ENCODE measurements at regions not wholly inside any gene's neighbourhood (a gene's known extent, or its start where the extent isn't known, plus 50 kb on each side); places are given as distances from the start of the nearest gene placed in this dataset.
A peak's percentile ranks its signal among the peaks of the same experiment; 100 is the strongest.

GRCh38 chr3:193851941-193852674 lies 259.1 kb downstream of the OPA1 start:
- DNase-seq, result peak in 1 of 2 experiments; percentile 56

- no peak for DNase-seq
Measured at GRCh38 chr3:193852901-193853300, 259.9 kb downstream of the OPA1 start.

- no peak for DNase-seq
Measured at GRCh38 chr3:193853511-193854219, 260.7 kb downstream of the OPA1 start.

- no peak for DNase-seq
Measured at GRCh38 chr3:193857996-193858395, 265.0 kb downstream of the OPA1 start.

GRCh38 chr3:193859195-193859594 lies 266.2 kb downstream of the OPA1 start:
- no peak for DNase-seq

GRCh38 chr3:193861012-193861411 lies 268.0 kb downstream of the OPA1 start:
- no peak for DNase-seq

GRCh38 chr3:193862843-193863242 lies 269.8 kb downstream of the OPA1 start:
- no peak for DNase-seq

- no peak for DNase-seq
Measured at GRCh38 chr3:193863657-193864357, 270.8 kb downstream of the OPA1 start.

- DNase-seq, result no peak
Measured at GRCh38 chr3:193865339-193865738, 270.6 kb upstream of the HES1 start.

GRCh38 chr3:193865896-193866480 lies 270.0 kb upstream of the HES1 start:
- no peak for DNase-seq

GRCh38 chr3:193868590-193868989 lies 267.4 kb upstream of the HES1 start:
- DNase-seq, result no peak

GRCh38 chr3:193869221-193870201 lies 266.4 kb upstream of the HES1 start:
- DNase-seq, result no peak

GRCh38 chr3:193870376-193871219 lies 265.4 kb upstream of the HES1 start:
- no peak for DNase-seq

- DNase-seq, result no peak
Measured at GRCh38 chr3:193871220-193871485, 264.8 kb upstream of the HES1 start.

- no peak for DNase-seq
Measured at GRCh38 chr3:193872265-193872753, 263.6 kb upstream of the HES1 start.

- no peak for DNase-seq
Measured at GRCh38 chr3:193873426-193874201, 262.3 kb upstream of the HES1 start.

GRCh38 chr3:193874512-193874911 lies 261.4 kb upstream of the HES1 start:
- no peak for DNase-seq

GRCh38 chr3:193874997-193875593 lies 260.9 kb upstream of the HES1 start:
- no peak for DNase-seq

- no peak for DNase-seq
Measured at GRCh38 chr3:193875601-193876321, 260.2 kb upstream of the HES1 start.

Data from NCI-H446 (cell line).